PC-9 (cell line): ENCODE measurements at regions not wholly inside any gene's neighbourhood (a gene's known extent, or its start where the extent isn't known, plus 50 kb on each side); places are given as distances from the start of the nearest gene placed in this dataset.

Experiments
- BruUV-seq: library from RNA; stranded (reverse); fragments of 400-500 nt; replicated peaks from 2 replicates; lab custom pipeline; 2021; lab: Mats Ljungman, UMichigan
- CTCF ChIA-PET: fragments of 300-600 bp; sonication (Branson Sonifier 250); formaldehyde crosslinking; loops from one replicate; lab custom pipeline; 2022; ENCODE audit warnings: antibody characterized with exemption; lab: Charles Lee
- POLR2A ChIA-PET: fragments of 300-600 bp; sonication (Branson Sonifier 250); formaldehyde crosslinking; loops from one replicate; lab custom pipeline; 2022; ENCODE audit warnings: antibody characterized with exemption; ENCODE audit not compliant: unreplicated experiment; lab: Charles Lee
- DNase-seq, 2 experiments: peaks; one replicate each; pipeline versions ENCODE4 v3.0.0 to v3.0.0-alpha.2; 2015 to 2022; ENCODE audit warnings: mixed read lengths in 1 of 2
- H2AFZ ChIP-seq: fragments of 200-600 bp; sonication (generic); 2 replicates; pipeline ENCODE4 v1.8.1; 2017; ENCODE audit warnings: antibody characterized with exemption
- H3F3A ChIP-seq: fragments of 200-600 bp; sonication (generic); 2 replicates; pipeline ENCODE4 v1.8.1; 2017; ENCODE audit warnings: antibody characterized with exemption, mild to moderate bottlenecking, low read depth; ENCODE audit not compliant: insufficient read depth
- H3K27ac ChIP-seq: fragments of 200-600 bp; sonication (generic); 2 replicates; pipeline ENCODE4 v1.6.1; 2016; ENCODE audit warnings: mixed run types
- H3K27me3 ChIP-seq: fragments of 200-600 bp; sonication (generic); 2 replicates; pipeline ENCODE4 v1.6.1; 2016; ENCODE audit warnings: low read depth, mixed run types; ENCODE audit not compliant: insufficient read depth
- H3K36me3 ChIP-seq: fragments of 200-600 bp; sonication (generic); 2 replicates; pipeline ENCODE4 v1.6.1; 2016; ENCODE audit warnings: low read depth, mixed run types
- H3K4me1 ChIP-seq: fragments of 200-600 bp; sonication (generic); replicated peaks from 2 replicates; pipeline ENCODE4 v1.6.1; 2016; ENCODE audit warnings: mixed run types; ENCODE audit not compliant: insufficient read depth
- H3K4me2 ChIP-seq: fragments of 200-600 bp; sonication (generic); 2 replicates; pipeline ENCODE4 v1.6.1; 2017; ENCODE audit warnings: mixed run types
- H3K4me3 ChIP-seq: fragments of 200-600 bp; sonication (generic); 2 replicates; pipeline ENCODE4 v1.6.1; 2016; ENCODE audit warnings: mixed run types
- H3K79me2 ChIP-seq: fragments of 200-600 bp; sonication (generic); 2 replicates; pipeline ENCODE4 v1.6.1; 2017; ENCODE audit warnings: low read depth, mixed run types
- H3K9me2 ChIP-seq: fragments of 200-600 bp; sonication (generic); 2 replicates; pipeline ENCODE4 v1.8.1; 2017; ENCODE audit warnings: mild to moderate bottlenecking; ENCODE audit not compliant: insufficient read depth
- H3K9me3 ChIP-seq: fragments of 200-600 bp; sonication (generic); 2 replicates; pipeline ENCODE4 v1.8.1; 2016; ENCODE audit warnings: low read depth; ENCODE audit not compliant: insufficient read depth
- H4K20me1 ChIP-seq: fragments of 200-600 bp; sonication (generic); 2 replicates; pipeline ENCODE4 v1.8.1; 2017; ENCODE audit not compliant: insufficient read depth
- CTCF ChIP-seq: fragments of 200-600 bp; sonication (generic); conservative IDR thresholded peaks from 2 replicates; pipeline ENCODE4 v1.6.1; 2017; ENCODE audit warnings: mixed run types, antibody characterized with exemption, mild to moderate bottlenecking, moderate library complexity
- EZH2 ChIP-seq: fragments of 200-600 bp; sonication (generic); IDR thresholded peaks from 2 replicates; pipeline ENCODE4 v1.8.0; 2017; ENCODE audit warnings: antibody characterized with exemption, low read depth
- intact Hi-C: fragments of 100-400 bp; cut with micrococcal nuclease; formaldehyde crosslinking; loops from one replicate; pipeline ENCODE4 v1.10.0; 2022; ENCODE audit not compliant: unreplicated experiment

GRCh38 chr10:129193148-129193547 is 273.9 kb upstream of the MGMT start:
- ChIA-PET POLR2A (no interaction called here), CTCF (no interaction called here)
- no peaks in the 10 kb centered on the region for H3K9me2 ChIP-seq
- intact Hi-C loops, result no loop called here
- no peak overlapping the region for H3K4me3 ChIP-seq
- H3K27ac ChIP-seq, result no peak overlapping the region
- H3K4me2 ChIP-seq, result no peak overlapping the region
- BruUV-seq, result no TSS peak
- H3F3A ChIP-seq, result no peaks in the 10 kb centered on the region
- no peaks in the 10 kb centered on the region for H3K79me2 ChIP-seq
- H4K20me1 ChIP-seq, result no peaks in the 10 kb centered on the region
- no peaks in the 10 kb centered on the region for H3K36me3 ChIP-seq
- H3K4me1 ChIP-seq, result no peaks in the 10 kb centered on the region
- no peaks in the 10 kb centered on the region for H3K9me3 ChIP-seq
- H2AFZ ChIP-seq, result no peak overlapping the region
- H3K27me3 ChIP-seq, result no peaks in the 10 kb centered on the region
- DNase-seq, result no peak
- TF ChIP-seq CTCF, result no peak
- TF ChIP-seq EZH2, result no peak

- Histone ChIP-seq H3K79me2 (no peaks in the 10 kb centered on the region), H3K4me3 (no peak overlapping the region), H3K4me2 (no peak overlapping the region), H3K9me3 (no peaks in the 10 kb centered on the region), H3K36me3 (no peaks in the 10 kb centered on the region), H3F3A (no peaks in the 10 kb centered on the region), H3K27me3 (no peaks in the 10 kb centered on the region), H3K4me1 (no peaks in the 10 kb centered on the region), H4K20me1 (no peaks in the 10 kb centered on the region), H3K27ac (no peak overlapping the region), H2AFZ (no peak overlapping the region), H3K9me2 (no peaks in the 10 kb centered on the region)
- no peak for DNase-seq
- intact Hi-C loops, result no loop called here
- TF ChIP-seq EZH2 (no peak), CTCF (no peak)
- ChIA-PET POLR2A (no interaction called here), CTCF (no interaction called here)
- no TSS peak for BruUV-seq
These were observed 272.7 kb upstream of the MGMT start for GRCh38 chr10:129194181-129194870.

GRCh38 chr10:129199826-129200225 is 267.2 kb upstream of the MGMT start:
- Histone ChIP-seq H4K20me1 (no peaks in the 10 kb centered on the region), H3K27ac (no peak overlapping the region), H2AFZ (no peak overlapping the region), H3K4me2 (no peak overlapping the region), H3F3A (no peaks in the 10 kb centered on the region), H3K9me2 (no peaks in the 10 kb centered on the region), H3K36me3 (no peaks in the 10 kb centered on the region), H3K9me3 (no peaks in the 10 kb centered on the region), H3K4me3 (no peak overlapping the region), H3K27me3 (no peaks in the 10 kb centered on the region), H3K4me1 (no peaks in the 10 kb centered on the region), H3K79me2 (no peaks in the 10 kb centered on the region)
- TF ChIP-seq EZH2, result no peak
- no peak for TF ChIP-seq CTCF
- no TSS peak for BruUV-seq
- intact Hi-C loops, result no loop called here
- no peak for DNase-seq
- ChIA-PET POLR2A (no interaction called here), CTCF (no interaction called here)
